Thymus (tissue), 11 donors: ENCODE measurements at regions not wholly inside any gene's neighbourhood (a gene's known extent, or its start where the extent isn't known, plus 50 kb on each side); places are given as distances from the start of the nearest gene placed in this dataset.
"Not testable (repeated sequence)": the region's sequence is repeated elsewhere in the genome, so short reads cannot be mapped to it uniquely, and the experiment has no call there.

Experiments
- DNase-seq, 9 donors: peaks; one replicate each; pipeline ENCODE4 v3.0.0-alpha.2; 2013; ENCODE audit warnings: low spot score in 9 of 9, low read depth in 6 of 9, missing footprints in 1 of 9
- H3K27ac ChIP-seq, 2 donors: one replicate each; pipeline ENCODE4 v1.5.1; 2013; ENCODE audit warnings: control low read depth in 1 of 2, low read depth in 1 of 2, low read length in 1 of 2, mild to moderate bottlenecking in 1 of 2, moderate library complexity in 1 of 2
- H3K27me3 ChIP-seq, 2 donors: one replicate each; pipeline ENCODE4 v1.5.1; 2013; ENCODE audit warnings: low read length in 1 of 2; ENCODE audit not compliant: control insufficient read depth in 2 of 2, insufficient read depth in 1 of 2
- H3K36me3 ChIP-seq, 2 donors: one replicate each; pipeline ENCODE4 v1.5.1; 2013; ENCODE audit warnings: low read length in 1 of 2, mild to moderate bottlenecking in 1 of 2, moderate library complexity in 1 of 2; ENCODE audit not compliant: control insufficient read depth in 2 of 2, insufficient read depth in 2 of 2
- H3K4me1 ChIP-seq, 2 donors: one replicate each; pipeline ENCODE4 v1.5.1; 2013; ENCODE audit warnings: low read length in 2 of 2; ENCODE audit not compliant: control insufficient read depth in 2 of 2, insufficient read depth in 2 of 2
- H3K4me3 ChIP-seq, 2 donors: one replicate each; pipeline ENCODE4 v1.5.1; 2013; ENCODE audit warnings: low read length in 2 of 2, control low read depth in 1 of 2, mild to moderate bottlenecking in 1 of 2
- H3K9me3 ChIP-seq, 2 donors: one replicate each; pipeline ENCODE4 v1.5.1; 2013; ENCODE audit warnings: low read length in 1 of 2, mild to moderate bottlenecking in 1 of 2; ENCODE audit not compliant: control insufficient read depth in 2 of 2, insufficient read depth in 1 of 2
- WGBS: extraction: QIAGEN DNeasy Blood & Tissue Kit; methylation state at CpG from one replicate; pipeline ENCODE4 v1.1.7; 2013; 5-methylcytosine and 5-hydroxymethylcytosine counted together
- donor health status: healthy.

DNA sequence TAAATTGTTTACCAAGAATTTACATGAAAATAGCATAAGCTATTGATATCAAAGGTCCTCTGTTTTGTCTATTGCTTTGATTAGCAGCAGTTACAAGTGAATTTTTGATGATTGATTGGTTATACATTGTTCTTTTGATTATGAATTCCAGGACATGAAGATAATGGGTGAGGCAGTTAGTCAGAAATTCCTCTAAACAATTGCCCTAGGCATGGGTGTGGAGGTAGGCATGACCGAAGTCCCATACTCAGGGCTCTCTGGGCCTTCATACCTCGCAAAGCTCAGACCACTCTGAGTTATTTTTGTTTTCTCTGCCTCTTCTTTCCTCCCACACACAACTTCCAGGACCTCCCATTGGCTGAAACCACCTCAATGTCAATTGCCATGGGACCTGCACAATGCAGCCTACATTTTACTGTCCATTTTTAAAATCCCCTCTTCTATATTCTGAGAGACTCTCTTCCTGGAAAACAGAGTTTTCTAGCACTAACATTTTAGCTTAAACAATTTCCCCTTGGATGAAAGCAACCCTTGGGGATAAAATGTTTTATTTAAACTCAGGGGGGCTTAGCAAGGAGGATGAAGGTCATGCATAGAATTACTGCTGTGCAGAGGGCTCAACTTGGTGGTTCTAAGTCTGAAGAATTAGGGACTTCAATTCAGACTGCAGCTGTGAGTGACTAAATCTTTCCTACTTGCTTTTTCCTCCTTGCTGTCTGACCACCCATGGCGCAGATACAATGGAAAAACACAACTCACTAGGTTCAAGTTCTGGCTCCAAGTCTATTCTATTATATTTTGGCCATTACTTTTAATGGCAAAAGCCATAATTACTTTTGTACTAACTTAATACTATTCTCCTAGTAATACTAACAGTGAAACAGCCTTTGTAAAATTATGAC, 594.8 kb downstream of the NTRK3 start:
- H3K36me3 ChIP-seq, result no peaks in the 10 kb centered on the region
- no peak overlapping the region for H3K4me3 ChIP-seq
- no peak for DNase-seq
- no peaks in the 10 kb centered on the region for H3K27me3 ChIP-seq
- peaks cover 1 to 11% of the 10 kb centered on the region in 2 donors for H3K9me3 ChIP-seq
- 87% methylated on average over 3 of the region's 3 CpGs for WGBS
- no peak overlapping the region for H3K27ac ChIP-seq
- no peaks in the 10 kb centered on the region for H3K4me1 ChIP-seq

DNA sequence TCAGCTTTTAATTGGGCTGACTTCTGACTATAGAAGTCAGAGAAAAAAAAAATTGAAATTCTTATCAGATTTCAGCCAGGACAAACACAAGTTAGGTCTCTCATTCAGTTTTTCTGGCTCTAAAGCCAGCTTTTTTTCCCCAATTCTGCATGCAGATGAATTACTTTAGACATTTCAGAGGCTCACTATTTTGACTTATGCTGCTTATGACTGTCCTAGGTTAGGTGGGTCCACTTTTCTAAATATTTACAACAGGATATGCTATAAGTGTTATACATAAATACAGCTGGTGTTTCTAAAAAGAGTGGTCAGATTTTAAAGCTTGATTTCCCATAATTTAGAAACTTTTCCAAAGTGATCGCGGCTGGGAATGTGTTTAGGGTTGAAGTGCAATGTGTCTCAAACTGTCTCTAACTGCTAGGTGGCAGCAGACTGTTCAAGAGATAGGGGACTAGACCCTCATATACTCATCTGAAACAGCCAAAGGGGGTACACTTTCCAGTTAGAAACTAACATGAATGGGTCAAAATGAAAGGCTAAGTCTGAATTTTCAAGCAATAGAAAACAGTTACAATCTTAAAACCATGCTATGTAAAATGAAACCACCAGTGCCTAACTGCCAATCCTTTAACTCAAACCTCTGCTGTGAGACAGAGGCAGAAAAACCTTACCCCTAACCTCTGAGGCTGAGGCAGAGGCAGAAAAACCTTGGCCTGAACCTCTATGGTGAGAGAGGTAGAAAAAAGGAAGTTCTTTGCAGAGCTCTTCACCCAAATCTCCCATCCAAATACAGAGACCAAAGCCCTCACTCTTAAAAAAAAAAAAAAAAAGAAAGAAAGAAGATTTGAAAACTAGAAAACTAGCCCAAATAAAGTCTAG, 596.0 kb downstream of the NTRK3 start:
- no peaks in the 10 kb centered on the region for H3K36me3 ChIP-seq
- WGBS, result 91% methylated on average over 2 of the region's 2 CpGs
- H3K27me3 ChIP-seq, result no peaks in the 10 kb centered on the region
- no peaks in the 10 kb centered on the region for H3K4me1 ChIP-seq
- no peak overlapping the region for H3K27ac ChIP-seq
- no peak for DNase-seq
- no peak overlapping the region for H3K4me3 ChIP-seq
- H3K9me3 ChIP-seq, result peaks cover 1 to 11% of the 10 kb centered on the region in 2 donors

DNA sequence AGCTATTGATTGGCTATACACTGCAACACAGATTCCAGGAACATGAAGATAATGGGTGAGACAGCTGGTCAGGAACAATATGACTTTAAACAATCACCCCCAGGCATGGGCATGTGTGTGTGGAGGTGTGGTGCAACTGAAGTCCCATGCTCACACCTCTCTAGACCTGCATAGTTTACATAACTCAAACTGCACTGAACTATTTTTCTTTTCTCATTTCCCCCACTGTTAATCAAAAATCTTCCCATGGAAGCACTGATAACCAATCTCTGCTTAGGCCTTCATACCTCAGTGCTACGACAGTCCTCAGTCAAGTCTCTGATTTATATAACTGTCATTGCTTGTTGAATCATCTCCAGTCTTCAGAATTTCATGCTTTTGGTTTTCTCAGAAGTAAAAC, 600.2 kb downstream of the NTRK3 start:
- WGBS, result 88% methylated on average over 1 of the region's 1 CpG
- no peaks in the 10 kb centered on the region for H3K9me3 ChIP-seq
- no peaks in the 10 kb centered on the region for H3K27me3 ChIP-seq

DNA sequence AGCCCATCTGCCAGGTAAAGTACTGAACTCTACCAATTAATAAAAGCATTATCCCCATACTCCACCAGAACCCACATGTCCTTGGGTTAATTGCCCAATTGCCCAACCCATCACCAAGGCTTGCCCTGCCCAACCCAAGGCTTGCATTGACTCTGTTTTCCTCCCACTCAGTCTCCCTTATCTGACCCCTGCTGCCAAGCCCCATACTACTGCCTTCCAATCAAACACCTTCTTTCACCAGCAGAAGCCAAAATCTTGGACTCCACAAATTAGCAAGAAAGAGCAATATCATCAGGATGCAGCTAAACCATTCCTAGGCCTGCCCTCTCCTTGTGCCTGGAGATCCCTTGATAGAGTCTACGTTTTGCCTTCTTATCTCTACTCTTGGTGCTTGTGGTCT, 602.9 kb downstream of the NTRK3 start:
- Histone ChIP-seq H3K9me3 (no peaks in the 10 kb centered on the region), H3K4me3 (no peak overlapping the region), H3K27me3 (no peaks in the 10 kb centered on the region), H3K4me1 (no peaks in the 10 kb centered on the region), H3K36me3 (no peaks in the 10 kb centered on the region), H3K27ac (no peak overlapping the region)
- DNase-seq, result no peak
- 83% methylated on average over 1 of the region's 1 CpG for WGBS

More for the DNA sequence above, 600.2 kb downstream of the NTRK3 start:
- Histone ChIP-seq H3K4me1 (no peaks in the 10 kb centered on the region), H3K36me3 (no peaks in the 10 kb centered on the region), H3K27ac (no peak overlapping the region), H3K4me3 (no peak overlapping the region)
- DNase-seq, result no peak

DNA sequence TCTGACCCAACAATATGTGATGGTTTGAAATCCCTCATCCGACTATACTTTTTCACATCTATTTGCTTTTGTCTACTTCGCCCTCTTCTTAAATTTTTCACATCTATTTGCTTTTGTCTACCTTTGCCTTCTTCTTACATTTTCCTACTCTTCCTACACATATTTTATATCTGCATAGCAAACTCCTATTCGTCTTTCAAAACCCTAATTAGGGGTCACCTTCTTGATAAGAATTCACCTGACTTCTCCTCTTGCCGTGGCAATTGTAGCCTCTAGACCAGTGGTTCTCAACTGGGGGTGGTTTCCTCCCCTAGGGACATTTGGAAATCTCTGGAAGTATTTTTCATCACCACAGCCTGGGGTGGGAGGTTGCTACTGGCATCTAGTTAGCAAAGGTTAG, 607.4 kb downstream of the NTRK3 start:
- Histone ChIP-seq H3K4me1 (no peaks in the 10 kb centered on the region), H3K27me3 (no peaks in the 10 kb centered on the region), H3K9me3 (no peaks in the 10 kb centered on the region), H3K27ac (no peak overlapping the region), H3K36me3 (no peaks in the 10 kb centered on the region), H3K4me3 (no peak overlapping the region)
- 95% methylated on average over 4 of the region's 4 CpGs for WGBS
- DNase-seq, result no peak

DNA sequence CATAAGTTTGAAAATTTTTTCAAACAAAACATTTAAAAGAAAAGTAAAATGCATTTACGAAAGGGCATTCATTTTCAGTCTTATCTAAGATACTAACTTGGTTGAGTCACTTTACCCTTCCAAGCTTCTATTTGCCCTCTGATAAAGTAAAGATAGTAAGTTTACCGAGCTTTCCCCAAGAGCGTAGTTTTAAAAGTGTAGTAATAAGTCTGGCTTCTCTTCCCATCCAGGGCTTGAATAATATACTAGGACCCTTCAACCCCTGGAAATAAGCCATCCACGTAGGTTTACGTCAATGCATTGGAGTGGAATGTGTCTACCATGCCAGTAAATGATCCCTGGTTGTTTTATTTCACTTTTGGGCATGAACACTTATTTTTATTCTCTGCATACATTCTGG, 608.3 kb downstream of the NTRK3 start:
- Histone ChIP-seq H3K9me3 (no peaks in the 10 kb centered on the region), H3K27me3 (no peaks in the 10 kb centered on the region), H3K27ac (no peak overlapping the region), H3K36me3 (no peaks in the 10 kb centered on the region), H3K4me3 (no peak overlapping the region), H3K4me1 (no peaks in the 10 kb centered on the region)
- DNase-seq, result no peak
- 61% methylated on average over 5 of the region's 5 CpGs for WGBS

DNA sequence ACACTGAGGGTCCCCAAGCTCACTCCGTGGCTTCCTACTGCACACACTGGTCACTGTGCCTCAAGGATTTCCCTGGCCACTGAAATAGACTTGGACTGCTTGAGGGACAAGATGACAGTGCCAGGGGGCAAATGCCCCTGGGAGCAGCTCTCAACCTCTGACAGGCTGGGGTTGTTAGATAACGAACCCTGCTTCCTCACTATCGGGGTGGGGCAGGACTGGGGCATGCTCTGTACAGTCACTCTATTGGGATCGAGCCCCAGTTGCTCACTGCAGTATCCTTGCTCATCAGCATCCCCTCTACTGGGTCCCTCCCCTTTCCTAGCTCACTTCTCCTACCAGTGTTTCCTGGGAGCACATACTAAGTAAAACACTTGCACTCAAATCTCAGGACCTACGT, 610.8 kb downstream of the NTRK3 start:
- H3K36me3 ChIP-seq, result no peaks in the 10 kb centered on the region
- WGBS, result 82% methylated on average over 5 of the region's 5 CpGs

DNA sequence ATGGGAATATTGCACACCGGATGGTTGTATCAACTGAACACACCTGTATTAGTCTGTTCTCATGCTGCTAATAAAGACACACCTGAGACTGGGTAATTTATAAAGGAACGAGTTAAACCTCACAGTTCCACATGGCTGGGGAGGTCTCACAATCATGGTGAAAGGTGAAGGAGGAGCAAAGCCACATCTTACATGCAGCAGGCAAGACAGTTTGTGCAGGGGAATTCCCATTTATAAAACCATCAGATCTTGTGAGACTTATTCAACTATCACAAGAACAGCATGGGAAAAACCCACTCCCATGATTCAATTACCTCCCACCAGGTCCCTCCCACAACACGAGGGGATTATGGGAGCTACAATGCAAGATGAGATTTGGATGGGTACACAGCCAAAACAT, 613.5 kb downstream of the NTRK3 start:
- not testable (repeated sequence) for H3K4me1 ChIP-seq, H3K4me3 ChIP-seq, H3K9me3 ChIP-seq, H3K27me3 ChIP-seq, H3K36me3 ChIP-seq, DNase-seq, H3K27ac ChIP-seq
- WGBS, result 87% methylated on average over 3 of the region's 3 CpGs

More for the DNA sequence above, 610.8 kb downstream of the NTRK3 start:
- no peak for DNase-seq
- H3K27me3 ChIP-seq, result no peaks in the 10 kb centered on the region
- no peaks in the 10 kb centered on the region for H3K4me1 ChIP-seq
- H3K27ac ChIP-seq, result no peak overlapping the region
- H3K9me3 ChIP-seq, result no peaks in the 10 kb centered on the region
- H3K4me3 ChIP-seq, result no peak overlapping the region
